ENCODE measurements at regions not wholly inside any gene's neighbourhood (a gene's known extent, or its start where the extent isn't known, plus 50 kb on each side); places are given as distances from the start of the nearest gene placed in this dataset.

- Histone ChIP-seq H3K9me3 (ENCODE audit: insufficient read depth, low read depth, low read length) (no peaks in the 10 kb centered on the region; the same call in 1 of the 2 replicates), H3F3A (ENCODE audit: low read depth) (no peaks in the 10 kb centered on the region), H3K79me2 (ENCODE audit: insufficient read depth, low read length) (no peaks in the 10 kb centered on the region), H3K9me2 (replicated peaks; ENCODE audit: low read depth, low read length) (no peaks in the 10 kb centered on the region), H3K27me3 (ENCODE audit: insufficient read depth, low read length, poor library complexity, severe bottlenecking) (no peaks in the 10 kb centered on the region), H4K20me1 (ENCODE audit: insufficient read depth, low read length, poor library complexity, severe bottlenecking) (no peaks in the 10 kb centered on the region), H3K9ac (ENCODE audit: low read depth, low read length, poor library complexity, severe bottlenecking) (no peak overlapping the region), H3K36me3 (ENCODE audit: insufficient read depth, low read length) (no peaks in the 10 kb centered on the region), H3K4me2 (ENCODE audit: low read depth, low read length, poor library complexity, severe bottlenecking) (no peak overlapping the region), H3K4me3 (ENCODE audit: low read length, poor library complexity, severe bottlenecking) (no peak overlapping the region), H2AFZ (ENCODE audit: low read length) (no peak overlapping the region), H3K4me1 (ENCODE audit: insufficient read depth, low read length, poor library complexity, severe bottlenecking) (no peaks in the 10 kb centered on the region)
- no peak for TF ChIP-seq EZH2phosphoT487 (IDR thresholded peaks at IDR 0.05; ENCODE audit: borderline replicate concordance)
- no peak for TF ChIP-seq CTCF (conservative IDR thresholded peaks at IDR 0.05; ENCODE audit: low read length)
Observed at GRCh38 chr7:92925876-92926696, 89.7 kb upstream of the CDK6 start.

- Histone ChIP-seq H3K27me3 (ENCODE audit: insufficient read depth, low read length, poor library complexity, severe bottlenecking) (no peaks in the 10 kb centered on the region), H3K9ac (ENCODE audit: low read depth, low read length, poor library complexity, severe bottlenecking) (no peak overlapping the region), H4K20me1 (ENCODE audit: insufficient read depth, low read length, poor library complexity, severe bottlenecking) (no peaks in the 10 kb centered on the region), H3K36me3 (ENCODE audit: insufficient read depth, low read length) (no peaks in the 10 kb centered on the region), H3K4me3 (ENCODE audit: low read length, poor library complexity, severe bottlenecking) (no peak overlapping the region), H3K4me1 (ENCODE audit: insufficient read depth, low read length, poor library complexity, severe bottlenecking) (no peaks in the 10 kb centered on the region), H3K9me2 (replicated peaks; ENCODE audit: low read depth, low read length) (no peaks in the 10 kb centered on the region), H2AFZ (ENCODE audit: low read length) (no peak overlapping the region), H3K4me2 (ENCODE audit: low read depth, low read length, poor library complexity, severe bottlenecking) (no peak overlapping the region), H3K9me3 (ENCODE audit: insufficient read depth, low read depth, low read length) (no peaks in the 10 kb centered on the region), H3K79me2 (ENCODE audit: insufficient read depth, low read length) (no peaks in the 10 kb centered on the region), H3F3A (ENCODE audit: low read depth) (no peaks in the 10 kb centered on the region)
- no peak for TF ChIP-seq EZH2phosphoT487 (IDR thresholded peaks at IDR 0.05; ENCODE audit: borderline replicate concordance)
- no peak for TF ChIP-seq CTCF (conservative IDR thresholded peaks at IDR 0.05; ENCODE audit: low read length)
Observed at GRCh38 chr7:92924800-92925199, 88.4 kb upstream of the CDK6 start.

GRCh38 chr7:92917230-92917629, 80.9 kb upstream of the CDK6 start:
- Histone ChIP-seq H3K79me2 (ENCODE audit: insufficient read depth, low read length) (no peaks in the 10 kb centered on the region), H3K27me3 (ENCODE audit: insufficient read depth, low read length, poor library complexity, severe bottlenecking) (no peaks in the 10 kb centered on the region), H2AFZ (ENCODE audit: low read length) (no peak overlapping the region), H4K20me1 (ENCODE audit: insufficient read depth, low read length, poor library complexity, severe bottlenecking) (no peaks in the 10 kb centered on the region), H3K9me3 (ENCODE audit: insufficient read depth, low read depth, low read length) (no peaks in the 10 kb centered on the region), H3K36me3 (ENCODE audit: insufficient read depth, low read length) (peaks cover 5% of the 10 kb centered on the region; the same call in 1 of the 2 replicates), H3F3A (ENCODE audit: low read depth) (no peaks in the 10 kb centered on the region), H3K9me2 (replicated peaks; ENCODE audit: low read depth, low read length) (no peaks in the 10 kb centered on the region), H3K4me3 (ENCODE audit: low read length, poor library complexity, severe bottlenecking) (no peak overlapping the region), H3K4me1 (ENCODE audit: insufficient read depth, low read length, poor library complexity, severe bottlenecking) (no peaks in the 10 kb centered on the region), H3K9ac (ENCODE audit: low read depth, low read length, poor library complexity, severe bottlenecking) (no peak overlapping the region), H3K4me2 (ENCODE audit: low read depth, low read length, poor library complexity, severe bottlenecking) (no peak overlapping the region)
- TF ChIP-seq CTCF (conservative IDR thresholded peaks at IDR 0.05; ENCODE audit: low read length) = no peak
- TF ChIP-seq EZH2phosphoT487 (IDR thresholded peaks at IDR 0.05; ENCODE audit: borderline replicate concordance) = no peak

Data from Loucy (cell line).